ENCODE measurements at regions not wholly inside any gene's neighbourhood (a gene's known extent, or its start where the extent isn't known, plus 50 kb on each side); places are given as distances from the start of the nearest gene placed in this dataset.
"Not testable (repeated sequence)": the region's sequence is repeated elsewhere in the genome, so short reads cannot be mapped to it uniquely, and the experiment has no call there.

DNA sequence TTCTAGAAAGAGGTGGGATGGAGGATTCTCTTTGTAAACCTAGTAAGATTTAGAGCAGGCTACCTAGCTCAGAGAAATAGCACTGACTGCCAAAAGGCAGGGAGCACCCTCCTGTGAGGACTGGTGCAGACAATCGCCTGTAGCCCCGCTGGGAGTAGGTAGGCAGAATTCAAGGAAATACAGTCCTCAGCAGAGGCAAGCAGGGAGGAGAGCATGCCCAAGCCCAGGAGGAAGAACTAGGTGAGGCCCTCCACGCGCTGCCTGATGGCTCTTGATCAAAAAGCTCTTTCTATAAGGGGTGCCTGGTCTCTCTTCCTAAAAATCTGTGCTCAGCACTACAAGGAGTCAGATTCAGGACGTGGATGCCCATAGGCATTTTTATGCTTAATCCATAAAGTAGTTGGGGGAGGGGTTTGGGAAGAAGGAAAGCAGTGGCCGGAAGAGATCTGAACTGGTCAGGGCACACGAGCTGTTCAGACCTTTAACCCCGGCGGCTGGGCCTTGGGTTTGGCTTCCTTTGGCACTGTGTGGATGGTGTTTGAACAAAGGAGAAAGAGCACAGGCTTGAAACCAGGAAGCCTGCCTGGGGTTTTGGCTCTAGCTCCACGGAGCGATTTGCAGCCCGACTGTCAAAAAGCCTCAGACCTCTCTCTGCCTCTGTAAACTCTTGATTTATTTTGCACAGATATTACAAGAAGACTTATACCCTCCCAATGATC, 320.6 kb downstream of the FOXO1 start:
- no peak for DNase-seq

- DNase-seq = no peak
Observed at GRCh38 chr13:40346592-40346991, 319.8 kb downstream of the FOXO1 start.

- DNase-seq = no peak
Observed at GRCh38 chr13:40348096-40348679, 318.3 kb downstream of the FOXO1 start.

DNA sequence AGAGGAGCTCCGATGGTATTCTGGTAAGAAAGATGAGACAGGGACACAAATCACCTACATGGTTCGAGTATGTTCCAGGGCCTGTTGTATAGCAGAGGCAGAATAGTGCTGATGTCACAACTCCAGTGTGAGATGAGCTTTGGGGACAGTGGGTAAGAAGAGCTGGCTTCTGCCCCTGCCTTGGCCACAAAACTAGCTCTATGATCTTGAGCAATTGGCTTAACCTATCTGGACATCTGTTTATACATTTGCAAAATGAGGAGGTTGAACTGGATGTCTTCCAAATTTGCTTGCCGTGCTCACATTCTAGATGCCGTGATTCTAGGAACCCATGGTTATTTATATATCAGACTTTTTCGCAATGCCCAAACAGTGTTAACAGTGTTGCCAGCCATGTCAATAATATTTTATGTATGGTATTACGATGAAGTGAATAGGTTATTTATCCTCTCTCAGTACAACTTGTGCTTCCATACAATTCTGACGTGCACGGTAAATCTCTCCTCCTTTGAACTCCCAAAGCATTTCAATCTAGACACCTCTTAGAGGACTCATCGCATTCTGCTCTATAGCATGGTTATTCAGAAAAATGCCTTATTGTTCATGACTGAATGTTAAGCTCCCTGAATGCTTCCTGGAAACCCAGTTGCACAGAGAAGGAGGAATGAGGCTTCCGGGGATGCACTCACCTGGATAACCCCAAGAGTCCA, 316.0 kb downstream of the FOXO1 start:
- DNase-seq = no peak

GRCh38 chr13:40351537-40352379, 314.7 kb downstream of the FOXO1 start:
- DNase-seq = no peak

DNA sequence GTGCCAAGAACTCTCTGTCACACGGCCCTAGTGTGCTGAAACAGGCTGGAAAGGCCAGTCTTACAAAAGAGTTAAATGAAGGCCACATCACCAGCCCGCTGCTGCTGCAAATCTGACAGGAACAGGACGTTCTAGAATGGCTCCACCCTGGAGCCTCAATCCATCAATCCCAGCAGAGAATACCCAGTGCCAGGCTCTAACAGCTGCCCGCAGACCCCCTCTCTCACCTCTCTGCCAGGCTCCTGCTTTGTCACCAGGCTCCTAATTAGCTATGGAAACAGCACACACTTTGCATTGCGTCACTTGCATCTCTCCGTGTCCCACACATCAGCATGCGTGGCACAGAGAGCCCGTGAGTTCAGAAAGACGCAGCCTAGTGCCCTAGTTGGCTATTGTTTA, 314.1 kb downstream of the FOXO1 start:
- no peak for DNase-seq

GRCh38 chr13:40352802-40353562, 313.5 kb downstream of the FOXO1 start:
- no peak for DNase-seq

DNA sequence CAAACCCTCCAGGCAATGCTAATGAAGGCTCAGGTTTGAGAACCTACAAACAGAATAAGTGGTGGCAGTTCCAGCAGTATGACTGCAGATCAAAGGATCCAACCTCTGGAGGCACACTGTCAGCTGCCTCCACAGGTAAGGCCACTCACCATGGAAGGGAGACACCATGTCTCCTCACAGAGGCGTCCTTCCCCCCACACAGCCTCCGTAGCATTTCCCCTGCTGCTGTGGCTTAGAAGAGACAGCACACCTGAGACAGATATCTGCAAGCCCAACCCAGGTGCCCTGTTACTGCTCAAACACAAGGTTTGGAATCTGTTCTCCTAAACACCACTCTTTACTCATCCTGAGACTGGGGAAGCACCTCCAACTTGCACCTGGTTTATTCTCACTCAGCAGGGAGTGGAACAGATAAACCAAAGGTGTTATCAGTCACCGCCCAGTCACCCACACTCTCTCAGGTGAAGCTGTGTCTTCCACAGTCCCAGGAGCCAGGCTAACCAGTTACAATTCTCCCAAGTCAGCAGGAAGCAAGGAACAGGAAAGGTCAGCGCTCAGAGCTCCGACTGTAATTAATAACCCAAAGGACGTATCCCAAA, 311.2 kb downstream of the FOXO1 start:
- no peak for DNase-seq

DNA sequence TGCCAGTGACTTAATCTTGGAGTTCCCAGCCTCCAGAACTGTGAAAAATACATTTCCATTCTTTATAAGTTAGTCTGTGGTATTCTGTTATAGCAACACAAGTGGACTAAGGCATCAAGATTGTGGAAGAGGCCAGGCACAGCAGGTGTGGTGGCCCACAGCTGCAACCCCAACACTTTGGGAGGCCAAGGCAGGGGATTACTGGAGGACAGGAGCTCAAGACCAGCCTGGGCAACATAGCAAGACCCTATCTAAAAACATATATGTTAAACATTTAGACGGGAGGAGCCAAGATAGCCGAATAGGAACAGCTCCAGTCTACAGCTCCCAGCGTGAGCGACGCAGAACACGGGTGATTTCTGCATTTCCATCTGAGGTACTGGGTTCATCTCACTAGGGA, 310.4 kb downstream of the FOXO1 start:
- no peak for DNase-seq

DNA sequence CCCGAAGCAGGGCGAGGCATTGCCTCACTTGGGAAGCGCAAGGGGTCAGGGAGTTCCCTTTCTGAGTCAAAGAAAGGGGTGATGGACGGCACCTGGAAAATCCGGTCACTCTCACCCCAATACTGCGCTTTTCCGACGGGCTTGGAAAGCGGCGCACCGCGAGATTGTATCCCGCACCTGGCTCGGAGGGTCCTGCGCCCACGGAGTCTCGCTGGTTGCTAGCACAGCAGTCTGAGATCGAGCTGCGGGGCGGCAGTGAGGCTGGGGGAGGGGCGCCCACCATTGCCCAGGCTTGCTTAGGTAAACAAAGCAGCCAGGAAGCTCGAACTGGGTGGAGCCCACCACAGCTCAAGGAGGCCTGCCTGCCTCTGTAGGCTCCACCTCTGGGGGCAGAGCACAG, 310.0 kb downstream of the FOXO1 start:
- DNase-seq = not testable (repeated sequence)

DNA sequence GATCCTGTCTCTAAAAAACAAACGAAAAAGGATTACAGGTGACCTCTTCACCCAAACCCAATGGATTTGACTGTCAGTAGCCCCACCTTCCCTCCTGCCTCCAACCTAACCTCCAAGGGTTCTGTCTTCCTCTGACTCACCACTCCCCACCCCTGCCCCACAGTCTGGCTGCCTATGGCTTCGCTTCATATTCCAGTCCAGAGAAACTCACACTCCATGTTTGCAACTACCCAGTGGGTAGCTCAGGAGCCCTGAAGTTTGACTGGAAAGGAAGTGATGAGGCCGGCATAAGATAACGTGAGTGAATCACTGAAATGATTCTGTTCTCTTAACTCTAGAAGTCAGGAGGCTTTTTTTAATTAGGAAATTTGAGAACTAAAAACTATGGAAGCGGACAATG, 303.9 kb downstream of the FOXO1 start:
- DNase-seq = no peak

GRCh38 chr13:40363653-40364052, 302.8 kb downstream of the FOXO1 start:
- no peak for DNase-seq

DNA sequence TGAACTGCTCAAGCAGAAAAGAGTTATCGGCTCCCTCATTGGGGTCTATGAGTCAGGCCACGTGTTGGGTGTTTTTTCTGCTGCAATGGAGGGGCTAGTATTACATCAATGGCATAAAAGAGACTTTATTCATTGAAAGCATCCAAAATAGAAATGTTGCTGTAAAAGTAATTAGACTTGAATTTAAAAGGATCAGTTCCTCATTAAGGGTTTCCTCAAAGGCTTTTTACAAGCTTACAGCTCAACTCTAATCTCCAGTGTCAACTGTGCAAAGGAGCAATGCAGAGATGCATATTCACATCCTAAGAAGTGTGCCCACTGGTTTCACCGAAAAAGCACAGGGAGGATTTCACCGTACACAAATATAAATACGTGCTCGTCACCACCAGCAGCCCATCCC, 300.3 kb downstream of the FOXO1 start:
- no peak for DNase-seq

DNA sequence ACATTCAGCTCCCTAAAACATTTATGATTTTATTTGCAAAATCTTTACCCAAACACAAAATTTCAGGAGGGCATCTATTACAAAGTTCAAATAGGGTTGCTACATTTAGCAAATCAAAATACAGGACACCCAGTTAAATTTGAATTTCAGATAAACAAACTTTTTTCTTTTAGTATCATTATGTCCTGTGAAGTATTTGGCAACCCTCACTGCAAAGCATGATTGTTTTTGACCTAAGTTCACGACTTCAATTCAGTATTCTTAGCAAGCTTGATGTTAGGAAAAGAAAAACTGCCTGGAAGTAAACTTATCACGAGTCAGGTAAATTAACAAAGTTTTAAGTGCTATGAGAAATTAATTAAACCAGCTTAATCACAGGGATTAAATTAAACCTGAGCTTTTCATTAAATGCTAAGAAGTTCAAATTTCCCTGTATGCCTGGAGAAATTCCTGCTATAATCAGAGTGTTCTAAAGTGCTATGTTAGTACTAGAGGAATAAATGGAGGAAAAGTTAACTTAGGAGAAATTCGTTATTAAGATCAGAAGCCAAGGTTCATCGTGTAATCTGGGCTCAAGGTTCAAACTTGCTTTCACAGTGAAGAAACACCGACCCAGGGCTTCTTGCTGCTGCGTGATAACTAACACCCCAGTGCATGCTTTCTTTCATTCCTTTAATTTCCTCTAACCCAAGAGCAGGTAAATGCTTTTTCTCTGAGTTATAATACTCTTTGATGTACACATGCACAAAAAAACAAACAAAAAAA, 298.1 kb downstream of the FOXO1 start:
- no peak for DNase-seq

GRCh38 chr13:40370661-40371060, 295.8 kb downstream of the FOXO1 start:
- DNase-seq = no peak

- no peak for DNase-seq
Observed at GRCh38 chr13:40371531-40372125, 294.8 kb downstream of the FOXO1 start.

GRCh38 chr13:40373608-40374007, 292.8 kb downstream of the FOXO1 start:
- peak; percentile 12 for DNase-seq

GRCh38 chr13:40375489-40376171, 290.8 kb downstream of the FOXO1 start:
- no peak for DNase-seq

DNA sequence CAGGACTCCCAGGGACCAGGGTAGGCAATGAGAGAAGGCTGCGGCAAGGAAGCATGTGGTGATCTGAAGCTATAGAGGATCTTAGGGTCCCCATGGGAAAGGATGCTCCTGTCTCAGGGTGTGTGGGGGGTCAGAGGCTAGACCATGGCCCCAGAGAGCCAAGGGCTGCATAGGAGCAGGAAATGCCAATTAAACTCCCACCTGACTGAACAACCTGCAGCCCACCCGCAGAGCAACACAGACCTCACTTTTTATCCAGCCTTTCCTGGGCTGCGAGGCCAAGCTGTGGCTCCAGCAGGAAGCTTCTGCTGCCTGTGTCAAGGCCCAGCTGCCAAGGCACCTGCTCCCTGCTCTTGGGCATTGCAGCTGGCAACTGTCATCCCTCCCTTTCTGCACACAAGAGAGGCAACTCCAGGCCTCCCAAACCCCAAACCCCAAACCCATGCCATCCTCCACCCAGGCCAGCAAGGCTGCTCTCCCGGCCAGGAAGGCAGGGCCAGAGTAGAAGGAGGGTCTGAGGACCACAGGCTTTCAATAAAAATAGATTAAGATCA, 290.1 kb downstream of the FOXO1 start:
- no peak for DNase-seq
